Ishikawa (cell line): ENCODE measurements at regions not wholly inside any gene's neighbourhood (a gene's known extent, or its start where the extent isn't known, plus 50 kb on each side); places are given as distances from the start of the nearest gene placed in this dataset.

ENCODE experiments used
- CEBPB ChIP-seq: IDR thresholded peaks from 2 replicates; pipeline ENCODE4 v1.6.1; 2012
- EGR1 ChIP-seq: IDR thresholded peaks from 2 replicates; pipeline ENCODE4 v1.6.1; 2012
- EP300 ChIP-seq: IDR thresholded peaks from 2 replicates; pipeline ENCODE4 v1.6.1; 2012; ENCODE audit warnings: borderline replicate concordance
- RAD21 ChIP-seq: IDR thresholded peaks from 2 replicates; pipeline ENCODE4 v1.6.1; 2012; ENCODE audit warnings: low read depth
- TEAD4 ChIP-seq: IDR thresholded peaks from 2 replicates; pipeline ENCODE4 v1.6.1; 2012
- YY1 ChIP-seq: IDR thresholded peaks from 2 replicates; pipeline ENCODE4 v1.6.1; 2012; ENCODE audit warnings: low read depth
- TF ChIP-seq, protein P1 (sequence below): IDR thresholded peaks from 2 replicates; pipeline ENCODE4 v1.6.1; 2012
- TF ChIP-seq, protein P2 (sequence below): IDR thresholded peaks from 2 replicates; pipeline ENCODE4 v1.6.1; 2012

GRCh38 chr4:4704267-4704666 is 155.2 kb upstream of the MSX1 start:
- TF ChIP-seq YY1, result no peak
- TF ChIP-seq RAD21, result no peak
- no peak for TF ChIP-seq EP300
- TF ChIP-seq, protein P1, sequence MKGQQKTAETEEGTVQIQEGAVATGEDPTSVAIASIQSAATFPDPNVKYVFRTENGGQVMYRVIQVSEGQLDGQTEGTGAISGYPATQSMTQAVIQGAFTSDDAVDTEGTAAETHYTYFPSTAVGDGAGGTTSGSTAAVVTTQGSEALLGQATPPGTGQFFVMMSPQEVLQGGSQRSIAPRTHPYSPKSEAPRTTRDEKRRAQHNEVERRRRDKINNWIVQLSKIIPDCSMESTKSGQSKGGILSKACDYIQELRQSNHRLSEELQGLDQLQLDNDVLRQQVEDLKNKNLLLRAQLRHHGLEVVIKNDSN, result no peak
- TF ChIP-seq, protein P2, sequence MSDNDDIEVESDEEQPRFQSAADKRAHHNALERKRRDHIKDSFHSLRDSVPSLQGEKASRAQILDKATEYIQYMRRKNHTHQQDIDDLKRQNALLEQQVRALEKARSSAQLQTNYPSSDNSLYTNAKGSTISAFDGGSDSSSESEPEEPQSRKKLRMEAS, result no peak
- no peak for TF ChIP-seq CEBPB
- TF ChIP-seq EGR1, result no peak
- TF ChIP-seq TEAD4, result no peak
